Neural crest cell (in vitro differentiated cells): ENCODE measurements at regions not wholly inside any gene's neighbourhood (a gene's known extent, or its start where the extent isn't known, plus 50 kb on each side); places are given as distances from the start of the nearest gene placed in this dataset.

Experiments
- DNase-seq: peaks from one replicate; pipeline ENCODE4 v3.0.0; 2021; ENCODE audit warnings: low read depth, mixed read lengths, low spot score
- H3K27ac Mint-ChIP-seq: one replicate; pipeline ENCODE4 v1.8.0; 2021; ENCODE audit warnings: mild to moderate bottlenecking, mixed read lengths; ENCODE audit not compliant: unreplicated experiment
- H3K27me3 Mint-ChIP-seq: 2 replicates; pipeline ENCODE4 v1.8.0; 2021; ENCODE audit warnings: low read depth, mild to moderate bottlenecking, mixed read lengths
- H3K36me3 Mint-ChIP-seq: 2 replicates; pipeline ENCODE4 v1.8.0; 2021; ENCODE audit warnings: low read depth, mild to moderate bottlenecking, mixed read lengths
- H3K4me1 Mint-ChIP-seq: 2 replicates; pipeline ENCODE4 v1.8.0; 2021; ENCODE audit warnings: mixed read lengths
- H3K4me3 Mint-ChIP-seq: one replicate; pipeline ENCODE4 v1.8.0; 2021; ENCODE audit warnings: mild to moderate bottlenecking, mixed read lengths
- H3K9me3 Mint-ChIP-seq: 2 replicates; pipeline ENCODE4 v1.8.0; 2021; ENCODE audit warnings: mixed read lengths
- CTCF ChIP-seq: fragments of 200-600 bp; sonication (generic); conservative IDR thresholded peaks from 2 replicates; pipeline ENCODE4 v1.5.0; 2021; ENCODE audit warnings: antibody characterized with exemption, mild to moderate bottlenecking

- no peak for TF ChIP-seq CTCF
- Mint-ChIP-seq H3K27ac (no peak overlapping the region), H3K4me3 (no peak overlapping the region), H3K4me1 (no peaks in the 10 kb centered on the region), H3K27me3 (no peaks in the 10 kb centered on the region), H3K9me3 (no peaks in the 10 kb centered on the region), H3K36me3 (no peaks in the 10 kb centered on the region)
- no peak for DNase-seq
These were observed 102.7 kb upstream of the C1orf174 start for GRCh38 chr1:4002741-4003140.

- H3K27me3 Mint-ChIP-seq = no peaks in the 10 kb centered on the region
- H3K9me3 Mint-ChIP-seq = no peaks in the 10 kb centered on the region
- H3K4me3 Mint-ChIP-seq = no peak overlapping the region
- H3K36me3 Mint-ChIP-seq = no peaks in the 10 kb centered on the region
- no peak overlapping the region for H3K27ac Mint-ChIP-seq
- TF ChIP-seq CTCF = no peak
- no peaks in the 10 kb centered on the region for H3K4me1 Mint-ChIP-seq
- no peak for DNase-seq
These were observed 103.9 kb upstream of the C1orf174 start for GRCh38 chr1:4003846-4004505.

GRCh38 chr1:4004635-4005430 is 104.8 kb upstream of the C1orf174 start:
- Mint-ChIP-seq H3K4me3 (no peak overlapping the region), H3K9me3 (no peaks in the 10 kb centered on the region), H3K27ac (no peak overlapping the region), H3K36me3 (no peaks in the 10 kb centered on the region), H3K27me3 (no peaks in the 10 kb centered on the region), H3K4me1 (no peaks in the 10 kb centered on the region)
- DNase-seq = no peak
- TF ChIP-seq CTCF = no peak

- no peak for TF ChIP-seq CTCF
- Mint-ChIP-seq H3K36me3 (no peaks in the 10 kb centered on the region), H3K4me3 (no peak overlapping the region), H3K9me3 (no peaks in the 10 kb centered on the region), H3K4me1 (no peaks in the 10 kb centered on the region), H3K27ac (no peak overlapping the region), H3K27me3 (no peaks in the 10 kb centered on the region)
- no peak for DNase-seq
These were observed 105.4 kb upstream of the C1orf174 start for GRCh38 chr1:4005431-4005830.

- no peaks in the 10 kb centered on the region for H3K36me3 Mint-ChIP-seq
- TF ChIP-seq CTCF = no peak
These were observed 106.8 kb upstream of the C1orf174 start for GRCh38 chr1:4006676-4007374.

More at GRCh38 chr1:4006676-4007374, 106.8 kb upstream of the C1orf174 start:
- no peak overlapping the region for H3K4me3 Mint-ChIP-seq
- no peaks in the 10 kb centered on the region for H3K27me3 Mint-ChIP-seq
- H3K27ac Mint-ChIP-seq = no peak overlapping the region
- DNase-seq = no peak
- no peaks in the 10 kb centered on the region for H3K9me3 Mint-ChIP-seq
- H3K4me1 Mint-ChIP-seq = no peaks in the 10 kb centered on the region
